MCF 10A (cell line): ENCODE measurements at regions not wholly inside any gene's neighbourhood (a gene's known extent, or its start where the extent isn't known, plus 50 kb on each side); places are given as distances from the start of the nearest gene placed in this dataset.
A peak's percentile ranks its signal among the peaks of the same experiment; 100 is the strongest.

Source experiments
- BruUV-seq: library from RNA; stranded (reverse); fragments of 400-500 nt; replicated peaks from 2 replicates; lab custom pipeline; 2021; lab: Mats Ljungman, UMichigan
- CTCF ChIA-PET: fragments of 300-600 bp; sonication (Branson Sonifier 250); formaldehyde crosslinking; extraction: SDS; loops from one replicate; lab custom pipeline; 2021; ENCODE audit warnings: antibody characterized with exemption, inconsistent platforms; lab: Yijun Ruan, JAX
- POLR2A ChIA-PET: fragments of 300-600, 350-650 bp; sonication (Branson Sonifier 250); formaldehyde crosslinking; extraction: SDS; loops from one replicate; lab custom pipeline; 2020; ENCODE audit warnings: antibody characterized with exemption, inconsistent platforms; lab: Yijun Ruan, JAX
- DNase-seq: peaks from one replicate; pipeline ENCODE4 v3.0.0-alpha.2; 2018; ENCODE audit not compliant: unreplicated experiment
- H3K27ac Mint-ChIP-seq: one replicate; pipeline ENCODE4 v1.8.0; 2022; ENCODE audit warnings: mild to moderate bottlenecking, low read depth, mixed read lengths; ENCODE audit not compliant: unreplicated experiment
- H3K27me3 Mint-ChIP-seq: one replicate; pipeline ENCODE4 v1.8.0; 2022; ENCODE audit warnings: mixed read lengths; ENCODE audit not compliant: insufficient read depth, unreplicated experiment
- H3K36me3 Mint-ChIP-seq: one replicate; pipeline ENCODE4 v1.8.0; 2022; ENCODE audit warnings: mild to moderate bottlenecking, moderate library complexity, mixed read lengths; ENCODE audit not compliant: insufficient read depth, unreplicated experiment
- H3K4me1 Mint-ChIP-seq: one replicate; pipeline ENCODE4 v1.8.0; 2022; ENCODE audit warnings: mixed read lengths; ENCODE audit not compliant: insufficient read depth, unreplicated experiment
- H3K4me3 Mint-ChIP-seq: one replicate; pipeline ENCODE4 v1.8.0; 2022; ENCODE audit warnings: mild to moderate bottlenecking, moderate library complexity, mixed read lengths; ENCODE audit not compliant: unreplicated experiment
- H3K9me3 Mint-ChIP-seq: one replicate; pipeline ENCODE4 v1.8.0; 2022; ENCODE audit warnings: mixed read lengths; ENCODE audit not compliant: unreplicated experiment
- CTCF ChIP-seq: fragments of 200-600 bp; IDR thresholded peaks from one replicate; pipeline ENCODE4 v1.8.0; 2022; ENCODE audit warnings: antibody characterized with exemption, mild to moderate bottlenecking; ENCODE audit not compliant: unreplicated experiment
- intact Hi-C: fragments of 100-400 bp; cut with micrococcal nuclease; formaldehyde crosslinking; loops from 2 replicates; pipeline ENCODE4 v1.14.1; 2022

GRCh38 chr1:30262158-30262557 is 461.2 kb downstream of the MATN1 start:
- POLR2A ChIA-PET: no interaction called here
- H3K27me3 Mint-ChIP-seq: peaks cover 36% of the 10 kb centered on the region
- no peak overlapping the region for H3K27ac Mint-ChIP-seq
- no peak for TF ChIP-seq CTCF
- H3K4me1 Mint-ChIP-seq: no peaks in the 10 kb centered on the region
- no peaks in the 10 kb centered on the region for H3K36me3 Mint-ChIP-seq
- BruUV-seq: no TSS peak
- CTCF ChIA-PET: interaction anchor here (0.6 kb wide), 2 partner anchors 158 to 188 kb away, joined by 3 read pairs; no protein-coding TSS in a partner anchor
- DNase-seq: no peak
- H3K9me3 Mint-ChIP-seq: no peaks in the 10 kb centered on the region
- intact Hi-C loops: no loop called here
- H3K4me3 Mint-ChIP-seq: no peak overlapping the region

- POLR2A ChIA-PET: no interaction called here
- H3K27ac Mint-ChIP-seq: no peak overlapping the region
- no peaks in the 10 kb centered on the region for H3K36me3 Mint-ChIP-seq
- H3K4me3 Mint-ChIP-seq: no peak overlapping the region
- CTCF ChIA-PET: no interaction called here
- H3K27me3 Mint-ChIP-seq: peaks cover 42% of the 10 kb centered on the region
- TF ChIP-seq CTCF: no peak
- intact Hi-C loops: no loop called here
- H3K9me3 Mint-ChIP-seq: no peaks in the 10 kb centered on the region
- no TSS peak for BruUV-seq
- DNase-seq: no peak
- H3K4me1 Mint-ChIP-seq: no peaks in the 10 kb centered on the region
These were observed 463.1 kb downstream of the MATN1 start for GRCh38 chr1:30260318-30260717.

- no TSS peak for BruUV-seq
- peaks cover 49% of the 10 kb centered on the region for H3K27me3 Mint-ChIP-seq
- CTCF ChIA-PET: no interaction called here
- H3K36me3 Mint-ChIP-seq: no peaks in the 10 kb centered on the region
- intact Hi-C loops: no loop called here
- no peaks in the 10 kb centered on the region for H3K9me3 Mint-ChIP-seq
- H3K4me1 Mint-ChIP-seq: peaks cover 3% of the 10 kb centered on the region
- POLR2A ChIA-PET: no interaction called here
- no peak overlapping the region for H3K27ac Mint-ChIP-seq
- TF ChIP-seq CTCF: no peak
- H3K4me3 Mint-ChIP-seq: no peak overlapping the region
- DNase-seq: peak; percentile 2
These were observed 463.8 kb downstream of the MATN1 start for GRCh38 chr1:30259631-30260030.

- Mint-ChIP-seq H3K4me1 (peaks cover 6% of the 10 kb centered on the region), H3K4me3 (no peak overlapping the region), H3K36me3 (no peaks in the 10 kb centered on the region), H3K9me3 (no peaks in the 10 kb centered on the region), H3K27ac (no peak overlapping the region), H3K27me3 (peaks cover 56% of the 10 kb centered on the region)
- BruUV-seq: no TSS peak
- no peak for DNase-seq
- intact Hi-C loops: no loop called here
- ChIA-PET CTCF (no interaction called here), POLR2A (no interaction called here)
- TF ChIP-seq CTCF: no peak
These were observed 464.5 kb downstream of the MATN1 start for GRCh38 chr1:30258876-30259275.
